Fibroblast of lung (primary cell): ENCODE measurements at regions not wholly inside any gene's neighbourhood (a gene's known extent, or its start where the extent isn't known, plus 50 kb on each side); places are given as distances from the start of the nearest gene placed in this dataset.

Source experiments
- DNase-seq, 2 donors: peaks; one replicate each; pipeline versions ENCODE4 v3.0.0 to v3.0.0-alpha.2; 2010; ENCODE audit warnings: low read depth in 2 of 2
- H2AFZ ChIP-seq: 2 replicates; pipeline ENCODE4 v1.5.1; 2012; ENCODE audit warnings: low read length, control low read depth, inconsistent platforms
- H3K27ac ChIP-seq: 2 replicates; pipeline ENCODE4 v1.5.1; 2011; ENCODE audit warnings: low read length, control low read depth; ENCODE audit not compliant: insufficient read depth
- H3K27me3 ChIP-seq: 2 replicates; pipeline ENCODE4 v1.5.1; 2011; ENCODE audit warnings: mild to moderate bottlenecking, low read length; ENCODE audit not compliant: control insufficient read depth, insufficient read depth
- H3K36me3 ChIP-seq: 2 replicates; pipeline ENCODE4 v1.5.1; 2011; ENCODE audit warnings: low read length; ENCODE audit not compliant: control insufficient read depth, insufficient read depth
- H3K4me1 ChIP-seq: 2 replicates; pipeline ENCODE4 v1.5.1; 2011; ENCODE audit warnings: low read length; ENCODE audit not compliant: control insufficient read depth, insufficient read depth; ENCODE audit errors: extremely low read depth
- H3K4me2 ChIP-seq: 2 replicates; pipeline ENCODE4 v1.5.1; 2011; ENCODE audit warnings: low read length, control low read depth; ENCODE audit not compliant: insufficient read depth; ENCODE audit errors: extremely low read depth
- H3K4me3 ChIP-seq, 4 experiments: fragments of 200-600 bp in 1 of 4; sonication (generic) in 1 of 4; replicated peaks in 1 of 4; 2 replicates each; pipeline ENCODE4 v1.5.1; 2011 to 2016; ENCODE audit warnings: low read length in 4 of 4, low read depth in 3 of 4, mild to moderate bottlenecking in 3 of 4, control low read depth in 2 of 4, inconsistent platforms in 1 of 4, mixed read lengths in 1 of 4; ENCODE audit not compliant: insufficient read depth in 1 of 4; ENCODE audit errors: control extremely low read depth in 1 of 4
- H3K79me2 ChIP-seq: 2 replicates; pipeline ENCODE4 v1.5.1; 2012; ENCODE audit warnings: mild to moderate bottlenecking, low read length, inconsistent platforms; ENCODE audit not compliant: control insufficient read depth, insufficient read depth
- H3K9ac ChIP-seq: 2 replicates; pipeline ENCODE4 v1.5.1; 2011; ENCODE audit warnings: mild to moderate bottlenecking, low read length, control low read depth; ENCODE audit not compliant: insufficient read depth
- H3K9me3 ChIP-seq: 2 replicates; pipeline ENCODE4 v1.5.1; 2012; ENCODE audit warnings: low read depth, low read length; ENCODE audit not compliant: control insufficient read depth, insufficient read depth
- H4K20me1 ChIP-seq: 2 replicates; pipeline ENCODE4 v1.5.1; 2011; ENCODE audit warnings: low read length; ENCODE audit not compliant: control insufficient read depth, insufficient read depth; ENCODE audit errors: extremely low read depth
- EZH2 ChIP-seq: IDR thresholded peaks from 2 replicates; pipeline ENCODE4 v1.5.1; 2012; ENCODE audit warnings: low read length, control low read depth, mild to moderate bottlenecking; ENCODE audit errors: missing control alignments
- TF ChIP-seq, protein P1 (sequence below), 2 donors: IDR thresholded peaks in 1 of 2; conservative IDR thresholded peaks in 1 of 2; 1 replicate in 1 of 2; 2 replicates in 1 of 2; pipeline ENCODE4 v1.5.1; 2011 to 2012; ENCODE audit warnings: low read length in 2 of 2, control low read depth in 1 of 2, inconsistent platforms in 1 of 2, low read depth in 1 of 2, mild to moderate bottlenecking in 1 of 2

DNA sequence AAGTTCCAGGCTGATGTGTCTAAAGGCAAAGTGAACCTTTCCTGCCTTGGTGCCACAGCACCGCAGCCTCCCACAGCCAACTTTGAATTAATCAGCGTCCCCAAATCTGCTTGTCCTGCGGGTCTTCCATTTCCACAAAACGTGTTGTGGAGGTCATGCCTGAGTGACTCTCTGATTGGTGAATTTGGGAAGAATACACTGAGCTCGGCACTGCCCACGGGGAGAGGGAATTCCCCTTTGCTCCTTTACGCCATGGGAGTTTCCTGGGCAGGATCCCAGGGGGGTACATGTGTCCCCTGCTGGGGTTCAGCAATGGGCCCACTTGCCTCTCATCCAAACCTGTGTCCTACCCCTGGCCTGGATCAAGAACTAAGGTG is 90.4 kb downstream of the LHX2 start:
- DNase-seq: no peak
- TF ChIP-seq, protein P1, sequence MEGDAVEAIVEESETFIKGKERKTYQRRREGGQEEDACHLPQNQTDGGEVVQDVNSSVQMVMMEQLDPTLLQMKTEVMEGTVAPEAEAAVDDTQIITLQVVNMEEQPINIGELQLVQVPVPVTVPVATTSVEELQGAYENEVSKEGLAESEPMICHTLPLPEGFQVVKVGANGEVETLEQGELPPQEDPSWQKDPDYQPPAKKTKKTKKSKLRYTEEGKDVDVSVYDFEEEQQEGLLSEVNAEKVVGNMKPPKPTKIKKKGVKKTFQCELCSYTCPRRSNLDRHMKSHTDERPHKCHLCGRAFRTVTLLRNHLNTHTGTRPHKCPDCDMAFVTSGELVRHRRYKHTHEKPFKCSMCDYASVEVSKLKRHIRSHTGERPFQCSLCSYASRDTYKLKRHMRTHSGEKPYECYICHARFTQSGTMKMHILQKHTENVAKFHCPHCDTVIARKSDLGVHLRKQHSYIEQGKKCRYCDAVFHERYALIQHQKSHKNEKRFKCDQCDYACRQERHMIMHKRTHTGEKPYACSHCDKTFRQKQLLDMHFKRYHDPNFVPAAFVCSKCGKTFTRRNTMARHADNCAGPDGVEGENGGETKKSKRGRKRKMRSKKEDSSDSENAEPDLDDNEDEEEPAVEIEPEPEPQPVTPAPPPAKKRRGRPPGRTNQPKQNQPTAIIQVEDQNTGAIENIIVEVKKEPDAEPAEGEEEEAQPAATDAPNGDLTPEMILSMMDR (conservative IDR thresholded peaks at IDR 0.05 in 1 of 2, IDR thresholded peaks at IDR 0.05 in 1 of 2; ENCODE audit: low read depth in 1 of 2, low read length in 2 of 2): no peak
- no peak for TF ChIP-seq EZH2
- no peaks in the 10 kb centered on the region for H4K20me1 ChIP-seq
- H2AFZ ChIP-seq: no peak overlapping the region
- no peaks in the 10 kb centered on the region for H3K4me1 ChIP-seq
- H3K4me3 ChIP-seq: no peak overlapping the region
- no peaks in the 10 kb centered on the region for H3K36me3 ChIP-seq
- H3K27me3 ChIP-seq: peaks cover 4% of the 10 kb centered on the region
- H3K4me2 ChIP-seq: no peak overlapping the region
- no peaks in the 10 kb centered on the region for H3K79me2 ChIP-seq
- no peaks in the 10 kb centered on the region for H3K9me3 ChIP-seq
- H3K27ac ChIP-seq: no peak overlapping the region
- H3K9ac ChIP-seq: no peak overlapping the region

DNA sequence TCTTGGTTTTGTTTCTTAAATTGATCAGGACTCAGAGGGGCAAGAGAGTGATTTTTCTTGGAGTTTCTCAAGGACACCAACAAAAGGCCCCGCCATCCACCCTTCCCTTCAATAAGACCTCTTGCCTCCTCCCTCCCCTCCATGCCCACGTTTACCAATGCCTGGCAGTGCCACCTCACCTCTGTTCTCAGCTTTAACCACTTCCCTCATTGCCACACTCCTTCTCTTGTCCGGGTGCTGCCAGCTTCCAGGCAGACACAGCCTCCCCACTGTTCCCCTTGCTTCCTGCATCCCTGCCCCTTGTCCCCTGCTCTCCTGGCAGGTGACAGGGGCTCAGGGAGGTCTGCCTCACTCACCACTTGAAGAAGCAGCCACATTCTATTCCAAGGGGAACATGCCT is 90.8 kb downstream of the LHX2 start:
- no peak for TF ChIP-seq EZH2
- TF ChIP-seq, protein P1 (conservative IDR thresholded peaks at IDR 0.05 in 1 of 2, IDR thresholded peaks at IDR 0.05 in 1 of 2; ENCODE audit: low read depth in 1 of 2, low read length in 2 of 2): no peak
- no peak for DNase-seq
- Histone ChIP-seq H3K9me3 (no peaks in the 10 kb centered on the region), H3K27ac (no peak overlapping the region), H3K27me3 (peaks cover 4% of the 10 kb centered on the region), H3K4me3 (no peak overlapping the region), H3K79me2 (no peaks in the 10 kb centered on the region), H3K36me3 (no peaks in the 10 kb centered on the region), H3K9ac (no peak overlapping the region), H3K4me1 (no peaks in the 10 kb centered on the region), H4K20me1 (no peaks in the 10 kb centered on the region), H2AFZ (no peak overlapping the region), H3K4me2 (no peak overlapping the region)

DNA sequence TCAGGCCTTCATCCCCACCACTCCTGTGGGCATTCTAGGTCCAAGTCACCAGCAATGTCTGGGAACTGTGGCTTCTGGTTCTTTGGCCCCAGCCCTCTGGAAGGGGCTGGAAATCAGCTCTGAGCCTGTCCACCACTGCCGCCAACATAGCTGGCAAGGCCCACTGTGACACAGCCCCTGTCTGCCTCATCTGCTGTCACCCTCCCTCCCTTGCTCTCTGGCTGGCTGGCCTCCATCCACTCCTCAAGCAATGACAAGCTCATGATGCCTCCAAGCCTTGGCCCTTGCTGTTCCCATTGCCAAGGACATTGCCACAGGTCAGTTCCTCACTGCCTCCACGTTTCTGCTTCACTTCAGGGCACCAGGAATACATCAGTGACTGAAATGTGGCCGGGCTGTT is 93.7 kb downstream of the LHX2 start:
- no peak for DNase-seq
- TF ChIP-seq, protein P1 (conservative IDR thresholded peaks at IDR 0.05 in 1 of 2, IDR thresholded peaks at IDR 0.05 in 1 of 2; ENCODE audit: low read depth in 1 of 2, low read length in 2 of 2): no peak
- TF ChIP-seq EZH2: no peak
- Histone ChIP-seq H2AFZ (no peak overlapping the region), H3K27me3 (peaks cover 4% of the 10 kb centered on the region), H3K9me3 (no peaks in the 10 kb centered on the region), H3K79me2 (no peaks in the 10 kb centered on the region), H3K36me3 (no peaks in the 10 kb centered on the region), H3K4me3 (no peak overlapping the region), H4K20me1 (no peaks in the 10 kb centered on the region), H3K27ac (no peak overlapping the region), H3K9ac (no peak overlapping the region), H3K4me1 (no peaks in the 10 kb centered on the region), H3K4me2 (no peak overlapping the region)
